ENCODE measurements at regions not wholly inside any gene's neighbourhood (a gene's known extent, or its start where the extent isn't known, plus 50 kb on each side); places are given as distances from the start of the nearest gene placed in this dataset.

DNA sequence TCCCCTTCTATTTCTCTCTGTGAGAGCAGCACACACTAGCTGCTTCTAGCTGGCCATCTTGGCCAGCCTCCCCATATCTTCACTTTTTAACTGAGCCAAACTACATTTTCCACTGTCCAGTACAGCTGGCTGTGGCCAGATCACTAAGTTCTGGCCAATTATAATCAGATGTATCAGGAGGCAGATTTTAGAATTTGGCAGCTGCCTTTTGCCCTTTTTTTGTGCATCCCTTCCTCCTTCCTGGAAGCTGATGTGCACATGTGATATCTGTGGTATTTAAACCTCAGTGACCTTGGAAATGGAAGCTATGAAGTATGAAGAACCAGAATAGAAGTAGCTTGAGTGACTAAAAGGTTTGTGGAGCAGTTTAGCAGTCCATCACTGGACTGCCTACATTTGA is 49.8 kb upstream of the ANO6 start:
- H3K4me3 ChIP-seq (ENCODE audit: low read depth, low read length): no peak overlapping the region
- TF ChIP-seq, protein P1, sequence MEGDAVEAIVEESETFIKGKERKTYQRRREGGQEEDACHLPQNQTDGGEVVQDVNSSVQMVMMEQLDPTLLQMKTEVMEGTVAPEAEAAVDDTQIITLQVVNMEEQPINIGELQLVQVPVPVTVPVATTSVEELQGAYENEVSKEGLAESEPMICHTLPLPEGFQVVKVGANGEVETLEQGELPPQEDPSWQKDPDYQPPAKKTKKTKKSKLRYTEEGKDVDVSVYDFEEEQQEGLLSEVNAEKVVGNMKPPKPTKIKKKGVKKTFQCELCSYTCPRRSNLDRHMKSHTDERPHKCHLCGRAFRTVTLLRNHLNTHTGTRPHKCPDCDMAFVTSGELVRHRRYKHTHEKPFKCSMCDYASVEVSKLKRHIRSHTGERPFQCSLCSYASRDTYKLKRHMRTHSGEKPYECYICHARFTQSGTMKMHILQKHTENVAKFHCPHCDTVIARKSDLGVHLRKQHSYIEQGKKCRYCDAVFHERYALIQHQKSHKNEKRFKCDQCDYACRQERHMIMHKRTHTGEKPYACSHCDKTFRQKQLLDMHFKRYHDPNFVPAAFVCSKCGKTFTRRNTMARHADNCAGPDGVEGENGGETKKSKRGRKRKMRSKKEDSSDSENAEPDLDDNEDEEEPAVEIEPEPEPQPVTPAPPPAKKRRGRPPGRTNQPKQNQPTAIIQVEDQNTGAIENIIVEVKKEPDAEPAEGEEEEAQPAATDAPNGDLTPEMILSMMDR (IDR thresholded peaks at IDR 0.05; ENCODE audit: borderline replicate concordance, insufficient read depth, low read depth, low read length): no peak
